K562 (cell line): ENCODE measurements at regions not wholly inside any gene's neighbourhood (a gene's known extent, or its start where the extent isn't known, plus 50 kb on each side); places are given as distances from the start of the nearest gene placed in this dataset.

Experiments used
- ATAC-seq: fragments of 200-7000 bp; cut with Tn5 transposase; 3 replicates; pipeline ENCODE4 v1.9.1; 2020; ENCODE audit warnings: moderate library complexity
- BruUV-seq: library from RNA; stranded (reverse); fragments of 400-500 nt; replicated peaks from 2 replicates; lab custom pipeline; 2021; lab: Mats Ljungman, UMichigan
- CTCF ChIA-PET: fragments of 300-600 bp; formaldehyde crosslinking; extraction: SDS; loops from one replicate; lab custom pipeline; 2021; ENCODE audit warnings: low intra/inter-chr PET ratio; lab: Yijun Ruan, JAX
- POLR2A ChIA-PET: fragments of 300-600, 350-650 bp; sonication (Branson Sonifier 250); formaldehyde crosslinking; extraction: SDS; loops from one replicate; lab custom pipeline; 2021; ENCODE audit warnings: antibody characterized with exemption, inconsistent platforms; lab: Yijun Ruan, JAX
- DNase-seq, 4 experiments: peaks; one replicate each; pipeline versions ENCODE4 v3.0.0 to v3.0.0-alpha.2; 2011 to 2018; ENCODE audit warnings: low spot score in 3 of 4, mixed read lengths in 3 of 4; ENCODE audit errors: extremely low read depth in 1 of 4
- FAIRE-seq: peaks from 2 replicates; lab custom pipeline; 2011; peaks lifted over from hg19 to GRCh38; lab: Jason Lieb, UNC
- H2AFZ ChIP-seq: 2 replicates; pipeline ENCODE4 v1.6.0; 2011; ENCODE audit warnings: low read depth, low read length, control low read depth, inconsistent platforms
- H3K27ac ChIP-seq: fragments of 200-600 bp; 3 replicates; pipeline ENCODE4 v1.8.0; 2011; ENCODE audit warnings: low read depth, mild to moderate bottlenecking, control low read depth, inconsistent platforms, low read length, moderate library complexity, mixed read lengths; ENCODE audit errors: extremely low read depth
- H3K27me3 ChIP-seq, 2 experiments: fragments of 300-600 bp in 1 of 2; 2 replicates in 1 of 2; 3 replicates in 1 of 2; pipeline versions ENCODE4 v1.6.0 to v1.8.0; 2011; ENCODE audit warnings: inconsistent platforms in 2 of 2, low read length in 2 of 2, mild to moderate bottlenecking in 1 of 2, mixed read lengths in 1 of 2, moderate library complexity in 1 of 2; ENCODE audit not compliant: control insufficient read depth in 2 of 2, insufficient read depth in 2 of 2
- H3K36me3 ChIP-seq: fragments of 300-600 bp; 3 replicates; pipeline ENCODE4 v1.8.0; 2011; ENCODE audit warnings: mild to moderate bottlenecking, low read length, inconsistent platforms; ENCODE audit not compliant: control insufficient read depth, insufficient read depth
- H3K4me1 ChIP-seq, 2 experiments: fragments of 200-600 bp in 1 of 2; replicated peaks in 1 of 2; 2 replicates in 1 of 2; 3 replicates in 1 of 2; pipeline versions ENCODE4 v1.5.1 to v1.8.0; 2011; ENCODE audit warnings: inconsistent platforms in 2 of 2, low read length in 2 of 2, mild to moderate bottlenecking in 1 of 2, mixed read lengths in 1 of 2, moderate library complexity in 1 of 2; ENCODE audit not compliant: control insufficient read depth in 2 of 2, insufficient read depth in 2 of 2
- H3K4me2 ChIP-seq: 2 replicates; pipeline ENCODE4 v1.6.1; 2011; ENCODE audit warnings: low read length, control low read depth, inconsistent platforms, mixed read lengths; ENCODE audit not compliant: insufficient read depth
- H3K4me3 ChIP-seq: fragments of 200-600 bp; sonication (generic), shearing (Covaris generic); 2 replicates; pipeline ENCODE4 v1.5.1; 2016; ENCODE audit warnings: control low read depth, inconsistent platforms
- H3K79me2 ChIP-seq: fragments of 200-600 bp; 3 replicates; pipeline ENCODE4 v1.8.0; 2011; ENCODE audit warnings: low read length, inconsistent platforms; ENCODE audit not compliant: control insufficient read depth, insufficient read depth
- H3K9ac ChIP-seq, 2 experiments: 2 replicates each; pipeline versions ENCODE4 v1.6.0 to v1.6.1; 2011; ENCODE audit warnings: low read depth in 2 of 2, low read length in 2 of 2, control low read depth in 1 of 2, inconsistent platforms in 1 of 2, mild to moderate bottlenecking in 1 of 2, mixed read lengths in 1 of 2; ENCODE audit not compliant: insufficient read depth in 1 of 2
- H3K9me1 ChIP-seq: one replicate; pipeline ENCODE4 v1.6.0; 2011; ENCODE audit warnings: inconsistent platforms, mild to moderate bottlenecking, low read length, moderate library complexity; ENCODE audit not compliant: control insufficient read depth, insufficient read depth
- H3K9me3 ChIP-seq: replicated peaks from 2 replicates; pipeline ENCODE4 v1.5.1; 2011; ENCODE audit warnings: low read depth, low read length, inconsistent platforms; ENCODE audit not compliant: control insufficient read depth, insufficient read depth
- H4K20me1 ChIP-seq: replicated peaks from 2 replicates; pipeline ENCODE4 v1.6.1; 2011; ENCODE audit warnings: low read length, inconsistent platforms, mixed read lengths; ENCODE audit not compliant: control insufficient read depth, insufficient read depth
- DIDO1 ChIP-seq: fragments of 450-650 bp; IDR thresholded peaks from 2 replicates; pipeline ENCODE4 v1.6.1; 2016; ENCODE audit warnings: low read depth, missing biosample characterization, missing genetic modification characterization
- KDM1A ChIP-seq, 2 experiments: fragments of 450-650 bp; IDR thresholded peaks; 2 replicates each; pipeline ENCODE4 v1.6.1; 2016; ENCODE audit warnings: mild to moderate bottlenecking in 2 of 2
- NCOA4 ChIP-seq: fragments of 450-650 bp; IDR thresholded peaks from 2 replicates; pipeline ENCODE4 v1.6.1; 2018; ENCODE audit warnings: mild to moderate bottlenecking; ENCODE audit not compliant: partially characterized antibody
- RBM39 ChIP-seq: fragments of 200-400 bp; formaldehyde crosslinking; optimal IDR thresholded peaks from 2 replicates; pipeline ENCODE3; 2018; ENCODE audit warnings: low read depth, low read length
- SRSF9 ChIP-seq: fragments of 200-400 bp; formaldehyde crosslinking; IDR thresholded peaks from 2 replicates; pipeline ENCODE4 v1.6.1; 2017; ENCODE audit warnings: low read depth, low read length, borderline replicate concordance
- TCF15 ChIP-seq: fragments of 250-450 bp; sonication (Bioruptor Pico); IDR thresholded peaks from 2 replicates; pipeline ENCODE4 v1.8.0; 2022; ENCODE audit warnings: moderate library complexity, mild to moderate bottlenecking, inconsistent platforms
- WGBS: fragments of 100-300 bp; shearing (Covaris generic); methylation state at CpG from one replicate; pipeline ENCODE4 v1.1.6; 2016; ENCODE audit warnings: low coverage, mixed read lengths; ENCODE audit not compliant: insufficient coverage; ENCODE audit errors: missing lambda C conversion rate; 5-methylcytosine and 5-hydroxymethylcytosine counted together
- in situ Hi-C: fragments of 300-500 bp; cut with MboI; formaldehyde crosslinking; loops from 4 replicates; pipeline ENCODE4 v1.15.0; 2018; ENCODE audit warnings: inconsistent platforms, mixed read lengths
- intact Hi-C: fragments of 100-400 bp; cut with micrococcal nuclease; formaldehyde crosslinking; loops from 2 replicates; pipeline ENCODE4 v1.14.2; 2022
- TF ChIP-seq, protein P1 (sequence below): fragments of 450-650 bp; IDR thresholded peaks from 2 replicates; pipeline ENCODE4 v1.6.1; 2014; ENCODE audit warnings: low read depth, mild to moderate bottlenecking, moderate library complexity, borderline replicate concordance
- TF ChIP-seq, protein P2 (sequence below): fragments of 450-650 bp; formaldehyde crosslinking; IDR thresholded peaks from 2 replicates; pipeline ENCODE4 v1.4.0; 2022; ENCODE audit warnings: mild to moderate bottlenecking, moderate library complexity
- TF ChIP-seq, protein P3 (sequence below): fragments of 200-800 bp; sonication (Bioruptor generic); IDR thresholded peaks from 2 replicates; pipeline ENCODE4 v1.6.1; 2017; ENCODE audit warnings: missing genetic modification characterization, missing compliant biosample characterization

- no peak for TF ChIP-seq SRSF9
These were observed 166.8 kb downstream of the SOX9 start (continued) for GRCh38 chr17:72287586-72287985.

- DNase-seq (no peak), FAIRE-seq (no peak)
- Histone ChIP-seq H3K27me3 (no peaks in the 10 kb centered on the region; a peak in 1 of 5 replicates), H4K20me1 (no peaks in the 10 kb centered on the region), H3K9me1 (no peaks in the 10 kb centered on the region), H3K36me3 (no peaks in the 10 kb centered on the region), H3K27ac (no peak overlapping the region), H3K4me1 (no peaks in the 10 kb centered on the region), H3K79me2 (no peaks in the 10 kb centered on the region), H3K4me3 (no peak overlapping the region), H3K4me2 (no peak overlapping the region)
- no TSS peak for BruUV-seq
- in situ Hi-C loops, result no loop called here
- 0% methylated on average over 3 of the region's 3 CpGs for WGBS
- POLR2A ChIA-PET, result no interaction called here
- intact Hi-C loops, result no loop called here
- CTCF ChIA-PET, result no interaction called here
- TF ChIP-seq, protein P1, sequence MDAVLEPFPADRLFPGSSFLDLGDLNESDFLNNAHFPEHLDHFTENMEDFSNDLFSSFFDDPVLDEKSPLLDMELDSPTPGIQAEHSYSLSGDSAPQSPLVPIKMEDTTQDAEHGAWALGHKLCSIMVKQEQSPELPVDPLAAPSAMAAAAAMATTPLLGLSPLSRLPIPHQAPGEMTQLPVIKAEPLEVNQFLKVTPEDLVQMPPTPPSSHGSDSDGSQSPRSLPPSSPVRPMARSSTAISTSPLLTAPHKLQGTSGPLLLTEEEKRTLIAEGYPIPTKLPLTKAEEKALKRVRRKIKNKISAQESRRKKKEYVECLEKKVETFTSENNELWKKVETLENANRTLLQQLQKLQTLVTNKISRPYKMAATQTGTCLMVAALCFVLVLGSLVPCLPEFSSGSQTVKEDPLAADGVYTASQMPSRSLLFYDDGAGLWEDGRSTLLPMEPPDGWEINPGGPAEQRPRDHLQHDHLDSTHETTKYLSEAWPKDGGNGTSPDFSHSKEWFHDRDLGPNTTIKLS, result no peak
- TF ChIP-seq DIDO1 (tag) (no peak), KDM1A (IDR thresholded peaks at IDR 0.05) (no peak), RBM39 (no peak), TCF15 (CRISPR knock-in tag) (no peak), NCOA4 (no peak)
- TF ChIP-seq, protein P2, sequence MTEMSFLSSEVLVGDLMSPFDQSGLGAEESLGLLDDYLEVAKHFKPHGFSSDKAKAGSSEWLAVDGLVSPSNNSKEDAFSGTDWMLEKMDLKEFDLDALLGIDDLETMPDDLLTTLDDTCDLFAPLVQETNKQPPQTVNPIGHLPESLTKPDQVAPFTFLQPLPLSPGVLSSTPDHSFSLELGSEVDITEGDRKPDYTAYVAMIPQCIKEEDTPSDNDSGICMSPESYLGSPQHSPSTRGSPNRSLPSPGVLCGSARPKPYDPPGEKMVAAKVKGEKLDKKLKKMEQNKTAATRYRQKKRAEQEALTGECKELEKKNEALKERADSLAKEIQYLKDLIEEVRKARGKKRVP (CRISPR knock-in tag), result no peak
- TF ChIP-seq, protein P3, sequence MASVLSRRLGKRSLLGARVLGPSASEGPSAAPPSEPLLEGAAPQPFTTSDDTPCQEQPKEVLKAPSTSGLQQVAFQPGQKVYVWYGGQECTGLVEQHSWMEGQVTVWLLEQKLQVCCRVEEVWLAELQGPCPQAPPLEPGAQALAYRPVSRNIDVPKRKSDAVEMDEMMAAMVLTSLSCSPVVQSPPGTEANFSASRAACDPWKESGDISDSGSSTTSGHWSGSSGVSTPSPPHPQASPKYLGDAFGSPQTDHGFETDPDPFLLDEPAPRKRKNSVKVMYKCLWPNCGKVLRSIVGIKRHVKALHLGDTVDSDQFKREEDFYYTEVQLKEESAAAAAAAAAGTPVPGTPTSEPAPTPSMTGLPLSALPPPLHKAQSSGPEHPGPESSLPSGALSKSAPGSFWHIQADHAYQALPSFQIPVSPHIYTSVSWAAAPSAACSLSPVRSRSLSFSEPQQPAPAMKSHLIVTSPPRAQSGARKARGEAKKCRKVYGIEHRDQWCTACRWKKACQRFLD (CRISPR knock-in tag), result no peak
- TF ChIP-seq, all 486 proteins: peak for 0
- H3K9me3 ChIP-seq, result no peaks in the 10 kb centered on the region
- H2AFZ ChIP-seq, result no peak overlapping the region
- no peak overlapping the region for H3K9ac ChIP-seq
- ATAC-seq, result no peak
These were observed 173.7 kb downstream of the SOX9 start for GRCh38 chr17:72294487-72294893.
